ENCODE measurements at regions not wholly inside any gene's neighbourhood (a gene's known extent, or its start where the extent isn't known, plus 50 kb on each side); places are given as distances from the start of the nearest gene placed in this dataset.

DNA sequence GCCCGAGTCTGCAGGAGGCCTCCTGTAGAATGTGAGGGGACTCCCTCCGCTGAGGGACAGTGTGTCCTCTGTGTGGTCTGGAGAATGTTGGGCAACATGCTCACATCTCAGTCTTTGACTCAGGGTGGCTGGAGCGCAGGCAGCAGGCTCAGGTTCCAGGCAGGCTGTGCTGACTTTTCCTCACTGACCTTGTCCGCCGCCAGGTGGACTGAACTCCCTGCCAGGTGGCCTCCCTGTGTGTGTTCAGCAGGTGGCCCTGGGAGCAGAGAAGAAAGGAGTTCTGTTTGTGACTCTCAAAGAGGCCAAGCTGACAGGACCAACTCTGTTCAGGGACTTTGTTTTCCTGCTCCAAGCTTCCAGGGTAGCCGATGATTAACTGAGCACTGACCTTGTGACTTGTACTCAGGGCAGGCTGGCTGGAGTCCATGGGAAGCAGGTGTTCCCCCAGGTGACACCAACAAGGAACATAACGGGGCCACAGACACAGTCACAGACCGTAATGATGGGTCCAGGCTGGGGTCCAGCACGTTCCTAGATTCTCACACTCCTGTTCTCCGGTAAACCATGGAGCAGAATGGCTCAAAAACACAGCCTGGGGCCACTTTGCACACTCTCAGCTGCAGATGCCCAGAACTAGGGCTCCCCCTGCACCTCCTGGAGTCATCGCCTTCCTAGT lies 439.8 kb downstream of the RNF144A start:
- Histone ChIP-seq H3K27me3 (no peaks in the 10 kb centered on the region), H3K27ac (no peak overlapping the region), H3K9me3 (no peaks in the 10 kb centered on the region), H3K36me3 (no peaks in the 10 kb centered on the region), H3K4me1 (ENCODE audit: control insufficient read depth in 1 of 2, insufficient read depth in 1 of 2, low read depth in 1 of 2, low read length in 1 of 2) (no peaks in the 10 kb centered on the region), H3K4me3 (ENCODE audit: low read depth in 1 of 2, low read length in 1 of 2) (no peak overlapping the region)
- TF ChIP-seq CTCF (IDR thresholded peaks at IDR 0.05) = no peak

DNA sequence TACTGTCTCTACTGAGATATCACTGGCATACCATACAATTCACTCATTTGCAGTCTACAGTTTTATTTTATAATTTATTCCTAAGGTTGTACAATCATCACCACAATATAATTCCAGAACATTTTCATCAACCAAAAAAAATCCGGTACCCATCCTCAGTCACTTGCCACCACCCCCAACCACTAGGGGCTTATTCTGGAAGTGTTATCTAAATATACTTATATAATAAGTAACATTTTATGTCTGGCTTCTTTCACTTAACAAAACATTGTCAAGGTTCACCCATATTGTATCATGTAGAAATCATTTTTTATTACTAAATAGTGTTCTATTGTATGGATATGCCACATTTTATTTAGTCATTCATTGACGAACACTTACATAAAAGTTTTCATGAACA lies 440.8 kb downstream of the RNF144A start:
- Histone ChIP-seq H3K4me3 (ENCODE audit: low read depth in 1 of 2, low read length in 1 of 2) (no peak overlapping the region), H3K27ac (no peak overlapping the region), H3K27me3 (no peaks in the 10 kb centered on the region), H3K4me1 (ENCODE audit: control insufficient read depth in 1 of 2, insufficient read depth in 1 of 2, low read depth in 1 of 2, low read length in 1 of 2) (no peaks in the 10 kb centered on the region), H3K36me3 (no peaks in the 10 kb centered on the region), H3K9me3 (no peaks in the 10 kb centered on the region)
- TF ChIP-seq CTCF (IDR thresholded peaks at IDR 0.05) = no peak

- Histone ChIP-seq H3K27ac (no peak overlapping the region), H3K9me3 (no peaks in the 10 kb centered on the region), H3K27me3 (no peaks in the 10 kb centered on the region), H3K36me3 (no peaks in the 10 kb centered on the region), H3K4me3 (ENCODE audit: low read depth in 1 of 2, low read length in 1 of 2) (no peak overlapping the region), H3K4me1 (ENCODE audit: control insufficient read depth in 1 of 2, insufficient read depth in 1 of 2, low read depth in 1 of 2, low read length in 1 of 2) (no peaks in the 10 kb centered on the region)
- no peak for TF ChIP-seq CTCF (IDR thresholded peaks at IDR 0.05)
Measured at GRCh38 chr2:7358865-7359447, 441.7 kb downstream of the RNF144A start.

GRCh38 chr2:7363906-7364305 lies 446.7 kb downstream of the RNF144A start:
- TF ChIP-seq CTCF (IDR thresholded peaks at IDR 0.05) = no peak
- H3K27me3 ChIP-seq = no peaks in the 10 kb centered on the region
- H3K4me1 ChIP-seq (ENCODE audit: control insufficient read depth in 1 of 2, insufficient read depth in 1 of 2, low read depth in 1 of 2, low read length in 1 of 2) = no peaks in the 10 kb centered on the region
- H3K9me3 ChIP-seq = peaks cover 4% of the 10 kb centered on the region
- no peaks in the 10 kb centered on the region for H3K36me3 ChIP-seq
- no peak overlapping the region for H3K27ac ChIP-seq
- H3K4me3 ChIP-seq (ENCODE audit: low read depth in 1 of 2, low read length in 1 of 2) = no peak overlapping the region

GRCh38 chr2:7368211-7368610 lies 451.0 kb downstream of the RNF144A start:
- TF ChIP-seq CTCF (IDR thresholded peaks at IDR 0.05) = no peak
- Histone ChIP-seq H3K4me1 (ENCODE audit: control insufficient read depth in 1 of 2, insufficient read depth in 1 of 2, low read depth in 1 of 2, low read length in 1 of 2) (no peaks in the 10 kb centered on the region), H3K27ac (no peak overlapping the region), H3K36me3 (no peaks in the 10 kb centered on the region), H3K4me3 (ENCODE audit: low read depth in 1 of 2, low read length in 1 of 2) (no peak overlapping the region), H3K9me3 (peaks cover 4% of the 10 kb centered on the region), H3K27me3 (no peaks in the 10 kb centered on the region)
